SK-N-SH treated with all-trans-retinoic acid at 6 μM for 48 hours (cell line): ENCODE measurements at regions not wholly inside any gene's neighbourhood (a gene's known extent, or its start where the extent isn't known, plus 50 kb on each side); places are given as distances from the start of the nearest gene placed in this dataset.

Experiments used
- ATAC-seq: fragments of 200-7000 bp; cut with Tn5 transposase; 3 replicates; pipeline ENCODE4 v1.9.1; 2020; ENCODE audit warnings: mild to moderate bottlenecking, moderate library complexity
- ARNTL ChIP-seq: fragments of 450-650 bp; formaldehyde crosslinking; IDR thresholded peaks from 2 replicates; pipeline ENCODE4 v1.5.0; 2020; ENCODE audit warnings: low read depth, mild to moderate bottlenecking, moderate library complexity, borderline replicate concordance
- BACH2 ChIP-seq: fragments of 250-450 bp; sonication (Bioruptor Pico); IDR thresholded peaks from 2 replicates; pipeline ENCODE4 v1.9.0; 2021; ENCODE audit warnings: mild to moderate bottlenecking, borderline replicate concordance
- CREB5 ChIP-seq: fragments of 250-450 bp; sonication (Bioruptor Pico); IDR thresholded peaks from 2 replicates; pipeline ENCODE4 v1.5.1; 2020; ENCODE audit warnings: low read depth, mild to moderate bottlenecking, moderate library complexity
- CSDC2 ChIP-seq: fragments of 250-450 bp; sonication (Bioruptor Pico); IDR thresholded peaks from 2 replicates; pipeline ENCODE4 v1.5.0; 2020; ENCODE audit warnings: mild to moderate bottlenecking, moderate library complexity
- CSRNP3 ChIP-seq: fragments of 250-450 bp; sonication (Bioruptor Pico); IDR thresholded peaks from 2 replicates; pipeline ENCODE4 v1.5.1; 2021; ENCODE audit warnings: mild to moderate bottlenecking, moderate library complexity
- ESRRG ChIP-seq: fragments of 250-450 bp; sonication (Bioruptor Pico); IDR thresholded peaks from 2 replicates; pipeline ENCODE4 v1.6.1; 2021; ENCODE audit warnings: mild to moderate bottlenecking
- GLIS3 ChIP-seq: fragments of 250-450 bp; sonication (Bioruptor Pico); IDR thresholded peaks from 2 replicates; pipeline ENCODE4 v1.5.0; 2020; ENCODE audit warnings: mild to moderate bottlenecking, moderate library complexity
- ISL1 ChIP-seq: fragments of 250-450 bp; sonication (Bioruptor Pico); IDR thresholded peaks from 2 replicates; pipeline ENCODE4 v2.1.2; 2022; ENCODE audit warnings: mild to moderate bottlenecking, moderate library complexity
- OSR1 ChIP-seq: fragments of 250-450 bp; sonication (Bioruptor Pico); IDR thresholded peaks from 2 replicates; pipeline ENCODE4 v1.8.0; 2022; ENCODE audit warnings: moderate library complexity, mild to moderate bottlenecking, inconsistent platforms
- POU6F1 ChIP-seq: fragments of 250-450 bp; sonication (Bioruptor Pico); IDR thresholded peaks from 2 replicates; pipeline ENCODE4 v1.8.0; 2021; ENCODE audit warnings: low read depth, mild to moderate bottlenecking, moderate library complexity, borderline replicate concordance
- PPARA ChIP-seq: fragments of 250-450 bp; sonication (Bioruptor Pico); IDR thresholded peaks from 2 replicates; pipeline ENCODE4 v1.5.0; 2020; ENCODE audit warnings: mild to moderate bottlenecking, borderline replicate concordance
- RARB ChIP-seq: fragments of 250-450 bp; sonication (Bioruptor Pico); IDR thresholded peaks from 2 replicates; pipeline ENCODE4 v1.8.0; 2021; ENCODE audit warnings: mild to moderate bottlenecking, moderate library complexity
- SNAI2 ChIP-seq: fragments of 250-450 bp; sonication (Bioruptor Pico); IDR thresholded peaks from 2 replicates; pipeline ENCODE4 v1.5.0; 2020; ENCODE audit warnings: mild to moderate bottlenecking, moderate library complexity
- TCF4 ChIP-seq: fragments of 250-450 bp; sonication (Bioruptor Pico); IDR thresholded peaks from 2 replicates; pipeline ENCODE4 v1.8.0; 2021; ENCODE audit warnings: mild to moderate bottlenecking, moderate library complexity, borderline replicate concordance
- TOX ChIP-seq: fragments of 250-450 bp; sonication (Bioruptor Pico); IDR thresholded peaks from 2 replicates; pipeline ENCODE4 v1.8.0; 2021; ENCODE audit warnings: mild to moderate bottlenecking, moderate library complexity, borderline replicate concordance
- TSHZ2 ChIP-seq: fragments of 250-450 bp; sonication (Bioruptor Pico); IDR thresholded peaks from 2 replicates; pipeline ENCODE4 v1.5.0; 2020; ENCODE audit warnings: mild to moderate bottlenecking, moderate library complexity
- ZC3H10 ChIP-seq: fragments of 250-450 bp; sonication (Bioruptor Pico); IDR thresholded peaks from 2 replicates; pipeline ENCODE4 v1.5.1; 2021; ENCODE audit warnings: mild to moderate bottlenecking, moderate library complexity
- ZFP3 ChIP-seq: fragments of 250-450 bp; sonication (Bioruptor Pico); IDR thresholded peaks from 2 replicates; pipeline ENCODE4 v1.5.0; 2020; ENCODE audit warnings: mild to moderate bottlenecking, moderate library complexity
- ZFP30 ChIP-seq: fragments of 450-650 bp; formaldehyde crosslinking; IDR thresholded peaks from 2 replicates; pipeline ENCODE4 v1.5.0; 2022; ENCODE audit warnings: mild to moderate bottlenecking, moderate library complexity
- ZNF565 ChIP-seq: fragments of 450-650 bp; formaldehyde crosslinking; conservative IDR thresholded peaks from 2 replicates; pipeline ENCODE4 v1.5.0; 2020; ENCODE audit warnings: low read depth, mild to moderate bottlenecking, moderate library complexity
- ZNF70 ChIP-seq: fragments of 450-650 bp; formaldehyde crosslinking; IDR thresholded peaks from 2 replicates; pipeline ENCODE4 v1.5.0; 2020; ENCODE audit warnings: mild to moderate bottlenecking, moderate library complexity
- ZNF8 ChIP-seq: fragments of 450-650 bp; formaldehyde crosslinking; IDR thresholded peaks from 2 replicates; pipeline ENCODE4 v1.5.0; 2020; ENCODE audit warnings: mild to moderate bottlenecking, moderate library complexity

- TF ChIP-seq ZFP3 (CRISPR knock-in tag) (no peak), CSRNP3 (CRISPR knock-in tag) (no peak), CREB5 (CRISPR knock-in tag) (no peak), ZNF565 (CRISPR knock-in tag) (no peak), ZNF8 (CRISPR knock-in tag) (no peak), TSHZ2 (CRISPR knock-in tag) (no peak), ARNTL (CRISPR knock-in tag) (no peak)
- ATAC-seq = no peak
Measured at GRCh38 chr11:70769521-70769920, 371.2 kb downstream of the CTTN start.

- TF ChIP-seq ESRRG (CRISPR knock-in tag) (no peak), ZFP30 (CRISPR knock-in tag) (no peak), ZC3H10 (CRISPR knock-in tag) (no peak), ZNF8 (CRISPR knock-in tag) (no peak), TCF4 (no peak), ARNTL (CRISPR knock-in tag) (no peak), RARB (CRISPR knock-in tag) (no peak), ISL1 (CRISPR knock-in tag) (no peak), CREB5 (CRISPR knock-in tag) (no peak), TSHZ2 (CRISPR knock-in tag) (no peak), ZFP3 (CRISPR knock-in tag) (no peak), BACH2 (no peak), ZNF70 (CRISPR knock-in tag) (no peak), SNAI2 (CRISPR knock-in tag) (no peak), GLIS3 (CRISPR knock-in tag) (no peak)
- no peak for ATAC-seq
Measured at GRCh38 chr11:70771099-70771885, 373.0 kb downstream of the CTTN start.

GRCh38 chr11:70772950-70773349, 374.6 kb downstream of the CTTN start:
- no peak for TF ChIP-seq ZC3H10 (CRISPR knock-in tag)
- TF ChIP-seq BACH2 = no peak
- TF ChIP-seq ZNF70 (CRISPR knock-in tag) = no peak
- no peak for TF ChIP-seq TOX (CRISPR knock-in tag)
- TF ChIP-seq ZNF565 (CRISPR knock-in tag) = no peak
- no peak for TF ChIP-seq PPARA (CRISPR knock-in tag)
- TF ChIP-seq ZFP30 (CRISPR knock-in tag) = no peak
- TF ChIP-seq CSDC2 = no peak
- no peak for TF ChIP-seq CREB5 (CRISPR knock-in tag)
- no peak for TF ChIP-seq ZFP3 (CRISPR knock-in tag)
- TF ChIP-seq ARNTL (CRISPR knock-in tag) = no peak
- no peak for TF ChIP-seq SNAI2 (CRISPR knock-in tag)
- no peak for TF ChIP-seq ESRRG (CRISPR knock-in tag)
- TF ChIP-seq OSR1 (CRISPR knock-in tag) = no peak
- no peak for TF ChIP-seq POU6F1 (CRISPR knock-in tag)
- TF ChIP-seq ISL1 (CRISPR knock-in tag) = no peak
- no peak for ATAC-seq
